Astrocyte (in vitro differentiated cells and primary cell): ENCODE measurements at regions not wholly inside any gene's neighbourhood (a gene's known extent, or its start where the extent isn't known, plus 50 kb on each side); places are given as distances from the start of the nearest gene placed in this dataset.

ENCODE experiments used
- DNase-seq: peaks from one replicate; pipeline ENCODE4 v3.0.0-alpha.2; 2010; ENCODE audit warnings: low read depth
- FAIRE-seq: peaks from 2 replicates; lab custom pipeline; 2011; peaks lifted over from hg19 to GRCh38; lab: Jason Lieb, UNC
- H2AFZ ChIP-seq: 2 replicates; pipeline ENCODE4 v1.6.0; 2012; ENCODE audit warnings: low read depth, low read length, inconsistent platforms
- H3K27ac ChIP-seq: 2 replicates; pipeline ENCODE4 v1.5.1; 2011; ENCODE audit warnings: low read depth, low read length, inconsistent platforms
- H3K27me3 ChIP-seq: 2 replicates; pipeline ENCODE4 v1.6.0; 2011; ENCODE audit warnings: low read length, inconsistent platforms; ENCODE audit not compliant: insufficient read depth
- H3K36me3 ChIP-seq: 2 replicates; pipeline ENCODE4 v1.5.1; 2011; ENCODE audit warnings: low read length, inconsistent platforms; ENCODE audit not compliant: insufficient read depth
- H3K4me1 ChIP-seq: 2 replicates; pipeline ENCODE4 v1.5.1; 2011; ENCODE audit warnings: low read length, inconsistent platforms; ENCODE audit not compliant: insufficient read depth
- H3K4me2 ChIP-seq: 2 replicates; pipeline ENCODE4 v1.6.0; 2012; ENCODE audit warnings: low read length, inconsistent platforms
- H3K4me3 ChIP-seq: 2 replicates; pipeline ENCODE4 v1.5.1; 2011; ENCODE audit warnings: low read depth, mild to moderate bottlenecking, low read length, inconsistent platforms; ENCODE audit not compliant: insufficient read depth
- H3K79me2 ChIP-seq: 2 replicates; pipeline ENCODE4 v1.6.0; 2012; ENCODE audit warnings: mild to moderate bottlenecking, low read length, inconsistent platforms; ENCODE audit not compliant: insufficient read depth
- H3K9ac ChIP-seq: 2 replicates; pipeline ENCODE4 v1.6.0; 2012; ENCODE audit warnings: mild to moderate bottlenecking, low read length, inconsistent platforms
- H3K9me3 ChIP-seq: 2 replicates; pipeline ENCODE4 v1.5.1; 2012; ENCODE audit warnings: low read depth, mild to moderate bottlenecking, low read length, inconsistent platforms; ENCODE audit not compliant: insufficient read depth
- H4K20me1 ChIP-seq: 2 replicates; pipeline ENCODE4 v1.6.0; 2012; ENCODE audit warnings: low read length, inconsistent platforms; ENCODE audit not compliant: insufficient read depth
- H3K27ac Mint-ChIP-seq: one replicate; pipeline ENCODE4 v1.8.0; 2021; ENCODE audit warnings: mild to moderate bottlenecking, mixed read lengths; ENCODE audit not compliant: unreplicated experiment
- H3K27me3 Mint-ChIP-seq: one replicate; pipeline ENCODE4 v1.8.0; 2021; ENCODE audit warnings: low read depth, mixed read lengths; ENCODE audit not compliant: unreplicated experiment
- H3K36me3 Mint-ChIP-seq: one replicate; pipeline ENCODE4 v1.8.0; 2021; ENCODE audit warnings: low read depth, mixed read lengths; ENCODE audit not compliant: unreplicated experiment
- H3K4me1 Mint-ChIP-seq: one replicate; pipeline ENCODE4 v1.8.0; 2021; ENCODE audit warnings: low read depth, mixed read lengths; ENCODE audit not compliant: unreplicated experiment
- H3K4me3 Mint-ChIP-seq: one replicate; pipeline ENCODE4 v1.8.0; 2021; ENCODE audit warnings: mild to moderate bottlenecking, moderate library complexity, mixed read lengths; ENCODE audit not compliant: unreplicated experiment
- H3K9me3 Mint-ChIP-seq: one replicate; pipeline ENCODE4 v1.8.0; 2021; ENCODE audit warnings: mild to moderate bottlenecking, mixed read lengths; ENCODE audit not compliant: unreplicated experiment
- CTCF ChIP-seq: IDR thresholded peaks from 2 replicates; pipeline ENCODE4 v1.5.1; 2011; ENCODE audit warnings: low read depth, mild to moderate bottlenecking, inconsistent platforms, low read length, moderate library complexity; ENCODE audit not compliant: insufficient read depth
- EZH2 ChIP-seq: IDR thresholded peaks from 2 replicates; pipeline ENCODE4 v1.6.1; 2012; ENCODE audit warnings: mild to moderate bottlenecking, low read length, inconsistent platforms; ENCODE audit not compliant: insufficient read depth

DNA sequence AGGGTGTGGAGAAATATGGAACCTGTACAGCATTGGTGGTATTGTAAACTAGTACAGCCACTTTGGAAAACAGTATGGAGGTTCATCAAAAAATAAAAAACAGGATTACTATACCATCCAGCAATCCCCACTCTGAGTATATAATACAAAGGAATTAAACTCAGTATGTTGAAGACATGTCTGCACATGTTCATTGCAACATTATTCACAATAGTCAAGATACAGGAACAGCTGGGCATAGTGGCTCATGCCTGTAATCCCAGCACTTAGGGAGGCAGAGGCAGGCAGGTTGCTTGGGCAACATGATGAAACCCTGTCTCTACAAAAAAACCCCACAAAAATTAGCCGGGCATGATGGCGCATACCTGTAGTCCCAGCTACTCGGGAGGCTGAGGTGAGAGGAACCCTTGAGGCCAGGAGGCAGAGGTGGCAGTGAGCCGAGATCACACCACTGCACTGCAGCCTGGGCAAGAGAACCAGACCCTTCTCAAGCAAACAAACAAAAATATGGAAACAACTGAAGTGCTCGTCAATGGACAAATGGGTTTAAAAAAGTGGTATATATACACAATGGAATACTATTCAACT, 63.6 kb downstream of the TMEM174 start:
- Mint-ChIP-seq H3K4me1 (peaks cover 3% of the 10 kb centered on the region), H3K9me3 (no peaks in the 10 kb centered on the region), H3K27ac (no peak overlapping the region), H3K4me3 (no peak overlapping the region), H3K36me3 (no peaks in the 10 kb centered on the region), H3K27me3 (peaks cover 42% of the 10 kb centered on the region)
- Histone ChIP-seq H3K9ac (no peak overlapping the region), H3K36me3 (no peaks in the 10 kb centered on the region), H3K4me3 (no peak overlapping the region), H3K4me1 (peaks cover 13% of the 10 kb centered on the region), H4K20me1 (no peaks in the 10 kb centered on the region), H3K9me3 (no peaks in the 10 kb centered on the region), H2AFZ (no peak overlapping the region), H3K27me3 (peaks cover 10% of the 10 kb centered on the region), H3K4me2 (no peak overlapping the region), H3K79me2 (no peaks in the 10 kb centered on the region), H3K27ac (no peak overlapping the region)
- DNase-seq = no peak
- no peak for FAIRE-seq
- no peak for TF ChIP-seq CTCF
- TF ChIP-seq EZH2 = no peak

DNA sequence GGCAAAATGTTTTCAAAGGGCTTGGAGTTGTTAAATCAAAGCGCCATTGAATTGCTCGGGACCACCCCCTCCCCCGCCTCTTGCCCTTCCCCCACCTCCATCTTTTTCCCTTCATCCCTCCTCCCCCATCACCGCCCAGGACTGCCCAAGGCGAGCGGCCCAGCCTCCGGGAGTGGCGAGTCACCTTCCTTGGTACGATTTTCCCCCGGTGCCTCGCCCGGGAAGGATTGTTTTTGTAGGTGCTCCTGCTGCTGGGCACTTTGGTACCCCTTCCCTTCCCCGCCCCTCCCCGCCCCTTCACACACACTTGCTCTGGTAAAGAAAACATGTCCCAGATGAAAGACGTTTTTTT, 61.2 kb downstream of the TMEM174 start:
- Mint-ChIP-seq H3K4me3 (no peak overlapping the region), H3K36me3 (no peaks in the 10 kb centered on the region), H3K4me1 (peaks cover 15% of the 10 kb centered on the region), H3K9me3 (no peaks in the 10 kb centered on the region), H3K27ac (no peak overlapping the region), H3K27me3 (peaks cover 57% of the 10 kb centered on the region)
- no peak overlapping the region for H2AFZ ChIP-seq
- H3K27ac ChIP-seq = no peak overlapping the region
- peaks cover 16% of the 10 kb centered on the region for H3K4me1 ChIP-seq
- no peak overlapping the region for H3K9ac ChIP-seq
- H3K4me2 ChIP-seq = peak overlapping the region; percentile 85
- peak overlapping the region; percentile 51 for H3K4me3 ChIP-seq
- FAIRE-seq (no peak), DNase-seq (no peak)
- H4K20me1 ChIP-seq = no peaks in the 10 kb centered on the region
- H3K9me3 ChIP-seq = no peaks in the 10 kb centered on the region
- H3K36me3 ChIP-seq = no peaks in the 10 kb centered on the region
- TF ChIP-seq CTCF = no peak
- no peaks in the 10 kb centered on the region for H3K79me2 ChIP-seq
- H3K27me3 ChIP-seq = peaks cover 10% of the 10 kb centered on the region

DNA sequence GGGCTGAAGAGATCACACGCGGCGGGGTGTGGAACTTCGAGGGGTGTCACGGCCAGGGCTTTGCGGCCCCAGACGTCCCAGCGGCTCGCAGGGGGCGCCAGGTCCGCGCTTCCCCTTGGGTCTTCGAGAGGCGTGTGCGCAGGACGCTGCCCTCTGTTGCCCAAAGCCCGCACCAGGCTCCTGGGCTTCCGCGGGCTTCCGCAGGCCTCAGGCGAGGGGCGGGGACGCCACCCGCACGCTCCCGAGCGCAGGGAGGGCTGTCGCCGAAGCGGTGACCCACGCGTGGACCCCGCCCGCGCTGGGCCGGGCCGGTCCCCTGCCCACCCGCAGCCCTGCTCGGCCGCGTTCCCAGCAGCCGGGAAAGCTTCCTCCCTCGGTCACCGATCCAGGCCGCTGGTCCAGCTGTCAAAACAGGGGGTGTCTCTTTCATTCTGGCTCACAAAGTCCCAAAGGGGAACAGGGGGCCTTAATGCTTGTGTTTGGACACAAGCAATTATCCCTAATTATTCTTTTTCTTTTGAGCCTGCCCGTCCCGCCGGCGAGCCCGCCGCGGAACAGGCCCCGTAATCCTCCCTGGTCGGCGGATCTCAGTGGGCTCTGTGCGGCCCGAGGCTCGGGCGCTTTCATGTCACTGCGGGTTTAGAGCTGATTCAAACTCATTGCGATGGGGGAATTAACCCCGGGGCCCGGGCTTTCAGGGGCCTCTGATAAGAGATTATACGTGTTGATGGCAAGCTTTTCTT, 60.6 kb downstream of the TMEM174 start:
- Histone ChIP-seq H3K9me3 (no peaks in the 10 kb centered on the region), H2AFZ (peak overlapping the region; percentile 91), H3K4me2 (peak overlapping the region; percentile 85), H3K36me3 (no peaks in the 10 kb centered on the region), H3K79me2 (no peaks in the 10 kb centered on the region), H3K4me3 (peak overlapping the region; percentile 51), H3K27me3 (peaks cover 10% of the 10 kb centered on the region), H3K9ac (peak overlapping the region; percentile 62), H3K27ac (no peak overlapping the region), H4K20me1 (no peaks in the 10 kb centered on the region), H3K4me1 (peaks cover 17% of the 10 kb centered on the region)
- Mint-ChIP-seq H3K4me1 (peaks cover 17% of the 10 kb centered on the region), H3K27me3 (peaks cover 59% of the 10 kb centered on the region), H3K9me3 (no peaks in the 10 kb centered on the region), H3K4me3 (no peak overlapping the region), H3K36me3 (no peaks in the 10 kb centered on the region), H3K27ac (no peak overlapping the region)
- DNase-seq (no peak), FAIRE-seq (no peak)
- TF ChIP-seq CTCF (no peak), EZH2 (peak; percentile 33)
